ENCODE measurements at regions not wholly inside any gene's neighbourhood (a gene's known extent, or its start where the extent isn't known, plus 50 kb on each side); places are given as distances from the start of the nearest gene placed in this dataset.

DNA sequence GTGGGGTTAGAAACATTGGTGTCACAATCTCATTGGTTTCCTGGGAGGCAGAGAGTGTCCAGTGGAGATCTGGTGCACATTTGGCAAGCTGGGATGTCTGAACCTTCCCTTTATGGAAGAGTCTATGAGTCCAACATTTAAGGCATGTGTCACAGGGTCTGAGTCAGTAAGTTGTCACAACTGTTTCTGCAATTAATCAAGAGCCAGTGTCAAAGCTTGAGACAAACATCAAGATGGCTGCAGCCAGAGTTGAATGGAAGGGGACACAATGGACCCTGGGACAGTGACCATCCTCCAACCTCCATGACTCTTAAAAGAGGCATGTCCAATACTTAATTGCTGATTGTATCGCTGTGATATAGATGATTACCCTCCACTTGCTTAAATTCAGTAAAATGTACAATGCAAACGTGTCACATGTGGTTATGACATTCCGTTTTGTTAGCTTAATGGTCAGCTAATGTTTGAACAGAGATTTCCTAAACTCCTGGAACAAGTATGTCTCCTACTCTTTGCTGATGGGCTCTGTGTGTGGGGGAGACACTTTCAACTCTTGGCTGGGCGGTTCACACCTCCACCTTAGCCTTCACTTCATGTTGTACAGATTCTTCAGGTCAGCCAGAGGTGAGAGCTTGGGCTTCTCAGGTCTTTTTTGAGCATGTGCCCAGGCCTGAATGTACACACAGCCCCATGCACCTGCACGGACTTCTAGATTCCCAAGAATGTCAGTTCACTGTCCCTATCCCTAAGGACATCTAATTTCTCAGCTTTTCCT, 79.9 kb upstream of the PRR23E start:
- DNase-seq: no peak

- no peak for DNase-seq
Observed at GRCh38 chr3:127113571-127113891, 79.4 kb upstream of the PRR23E start.

GRCh38 chr3:127114337-127115070, 78.4 kb upstream of the PRR23E start:
- peak; percentile 12 to 15 for DNase-seq

DNA sequence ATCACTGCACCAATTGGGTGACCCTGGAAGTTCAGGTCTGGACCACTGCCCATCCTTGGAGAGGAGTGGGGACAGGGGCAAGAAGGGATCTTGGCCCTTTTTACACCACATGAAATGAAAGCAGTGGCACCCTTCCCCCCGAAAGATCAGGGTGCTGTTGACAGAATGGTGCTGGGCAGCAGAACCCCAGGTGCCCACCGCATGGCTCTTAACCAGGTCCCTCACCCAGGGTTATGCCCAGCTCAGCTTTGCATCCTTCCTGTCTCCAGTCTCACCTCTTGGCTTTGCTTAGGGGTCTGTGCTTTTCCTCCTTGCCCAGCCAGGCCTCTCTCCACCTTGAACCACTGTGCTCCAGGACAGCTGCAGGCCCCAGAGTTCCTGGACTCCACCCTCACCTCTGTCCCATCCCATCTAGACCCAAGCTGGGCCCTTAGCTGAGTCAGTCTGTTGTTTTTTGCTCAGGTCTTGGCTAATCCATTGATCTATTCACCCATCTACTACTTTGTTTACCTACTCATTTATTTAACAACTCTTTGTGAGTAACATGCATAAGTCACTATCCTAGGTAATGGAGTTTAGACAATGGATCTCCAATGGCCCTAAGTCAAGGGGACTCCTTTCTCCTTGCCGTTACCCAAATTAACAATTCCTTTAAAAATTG, 77.1 kb upstream of the PRR23E start:
- DNase-seq: no peak

GRCh38 chr3:127118366-127118765, 74.6 kb upstream of the PRR23E start:
- no peak for DNase-seq

- DNase-seq: no peak
Observed at GRCh38 chr3:127119693-127120464, 73.1 kb upstream of the PRR23E start.

DNA sequence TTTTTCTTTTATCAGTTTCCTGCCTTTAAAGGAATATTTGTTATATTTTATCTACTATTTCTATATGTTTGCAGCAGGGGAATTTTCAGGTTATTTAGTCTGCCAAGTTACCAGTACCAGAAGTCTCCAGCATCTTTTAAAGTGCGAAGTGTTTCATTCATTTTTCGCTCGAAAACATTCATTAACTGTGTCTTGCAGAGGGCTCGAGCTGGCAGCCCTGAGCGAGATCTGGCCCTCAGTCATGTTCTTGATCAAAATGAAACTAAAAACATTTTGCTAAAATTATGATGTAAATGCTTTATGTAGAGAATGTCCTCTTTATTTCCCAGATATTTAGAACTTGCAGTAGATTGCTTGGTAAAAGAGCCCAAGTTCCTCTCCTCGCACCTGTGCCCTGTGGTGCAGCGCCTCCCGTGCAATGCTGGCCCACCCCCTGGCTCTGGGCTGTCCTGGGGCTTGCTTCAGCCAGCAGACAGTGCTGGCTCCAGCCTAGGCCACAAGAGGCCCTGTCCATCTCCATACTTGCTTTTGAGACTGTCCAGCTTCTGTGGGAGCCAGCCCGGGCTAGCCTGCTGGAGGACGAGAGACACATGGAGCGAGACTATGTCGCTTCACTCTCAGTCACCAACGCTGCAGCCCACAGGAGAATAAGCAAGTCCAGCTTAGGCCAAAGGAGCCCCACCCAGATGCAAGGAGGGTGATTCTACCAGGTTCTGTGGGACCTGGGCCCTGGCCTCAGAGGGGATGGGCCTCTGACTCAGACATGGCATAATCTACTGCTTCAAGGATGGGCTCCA, 71.9 kb upstream of the PRR23E start:
- DNase-seq: no peak

DNA sequence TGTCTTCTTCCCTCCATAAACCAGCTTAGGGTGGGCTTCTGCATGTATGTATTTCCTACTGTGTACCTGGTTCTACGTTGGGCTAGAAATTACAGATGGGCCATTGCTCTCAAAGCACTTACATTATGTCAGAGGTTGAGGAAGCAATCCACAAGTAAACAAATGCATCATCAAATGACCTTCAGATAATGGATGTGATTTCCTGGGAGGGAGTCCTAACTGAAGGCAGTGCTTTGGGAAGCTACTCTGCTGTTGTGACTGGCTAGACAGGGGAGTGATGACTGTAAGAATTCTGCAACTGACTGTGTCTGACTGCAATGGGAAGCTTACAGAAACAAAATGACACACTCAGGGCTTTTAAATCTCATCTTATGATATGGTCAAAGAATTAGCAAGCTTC, 71.0 kb upstream of the PRR23E start:
- no peak for DNase-seq

- no peak for DNase-seq
Observed at GRCh38 chr3:127123533-127123932, 69.4 kb upstream of the PRR23E start.

- DNase-seq: no peak
Observed at GRCh38 chr3:127124120-127124519, 68.8 kb upstream of the PRR23E start.

DNA sequence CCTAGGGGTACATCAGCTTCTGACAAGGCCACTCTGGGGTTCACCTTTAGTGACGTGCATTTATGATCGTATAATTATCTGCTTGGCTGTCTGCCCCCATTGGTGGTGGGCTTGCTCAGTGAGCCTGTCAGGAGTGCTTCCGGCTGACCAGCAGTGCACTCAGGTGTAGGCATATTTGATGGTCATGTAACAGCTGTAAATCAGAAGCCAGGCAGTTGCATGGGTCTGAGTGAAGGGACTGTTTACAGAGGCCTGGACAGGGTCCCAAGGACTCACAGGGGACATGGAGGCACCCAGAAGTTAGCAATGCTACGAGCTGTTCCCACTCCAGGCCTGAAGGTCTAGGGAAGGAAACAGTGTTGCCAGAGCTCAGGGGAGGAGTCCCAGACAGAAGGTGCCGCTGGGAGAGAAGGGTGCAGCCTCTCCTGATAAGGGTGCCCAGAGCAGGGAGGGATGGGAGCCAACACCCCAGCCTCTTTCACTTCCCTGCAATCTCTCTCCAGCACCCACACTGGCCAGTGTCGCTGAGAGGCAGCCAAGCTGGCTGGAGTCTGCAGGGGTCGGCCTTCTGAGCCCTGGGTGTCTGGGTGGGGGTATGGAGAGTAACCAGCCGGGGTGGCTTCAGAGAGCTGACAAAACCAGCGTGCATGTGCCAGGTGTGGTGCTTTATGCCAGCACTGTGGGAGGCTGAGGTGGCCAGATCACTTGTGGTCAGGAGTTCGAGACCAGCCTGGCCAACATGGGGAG, 61.3 kb upstream of the PRR23E start:
- DNase-seq: no peak

GRCh38 chr3:127132876-127133275, 60.1 kb upstream of the PRR23E start:
- DNase-seq: no peak

DNA sequence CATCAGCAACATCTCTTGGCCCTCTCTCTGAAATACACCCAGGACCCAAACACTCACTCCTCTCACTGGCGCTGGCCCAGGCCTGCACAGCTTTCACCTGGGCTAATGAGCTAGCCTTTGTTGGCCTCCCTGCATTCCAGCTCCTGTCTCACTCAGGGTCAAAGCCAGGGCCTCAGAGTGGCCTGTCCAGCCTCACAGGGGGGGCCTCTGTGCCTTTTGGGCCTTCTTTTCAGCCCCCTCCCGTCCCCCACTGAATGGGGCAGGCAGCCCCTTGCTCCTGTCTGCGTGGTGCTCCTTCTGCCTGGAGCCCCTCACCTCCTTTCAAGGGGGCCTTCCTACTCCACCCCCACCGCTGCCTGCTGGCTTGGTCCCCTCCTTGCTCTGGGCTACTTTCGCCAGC, 59.0 kb upstream of the PRR23E start:
- DNase-seq: no peak

- no peak for DNase-seq
Observed at GRCh38 chr3:127134466-127134865, 58.5 kb upstream of the PRR23E start.

- DNase-seq: no peak
Observed at GRCh38 chr3:127134887-127135240, 58.1 kb upstream of the PRR23E start.

DNA sequence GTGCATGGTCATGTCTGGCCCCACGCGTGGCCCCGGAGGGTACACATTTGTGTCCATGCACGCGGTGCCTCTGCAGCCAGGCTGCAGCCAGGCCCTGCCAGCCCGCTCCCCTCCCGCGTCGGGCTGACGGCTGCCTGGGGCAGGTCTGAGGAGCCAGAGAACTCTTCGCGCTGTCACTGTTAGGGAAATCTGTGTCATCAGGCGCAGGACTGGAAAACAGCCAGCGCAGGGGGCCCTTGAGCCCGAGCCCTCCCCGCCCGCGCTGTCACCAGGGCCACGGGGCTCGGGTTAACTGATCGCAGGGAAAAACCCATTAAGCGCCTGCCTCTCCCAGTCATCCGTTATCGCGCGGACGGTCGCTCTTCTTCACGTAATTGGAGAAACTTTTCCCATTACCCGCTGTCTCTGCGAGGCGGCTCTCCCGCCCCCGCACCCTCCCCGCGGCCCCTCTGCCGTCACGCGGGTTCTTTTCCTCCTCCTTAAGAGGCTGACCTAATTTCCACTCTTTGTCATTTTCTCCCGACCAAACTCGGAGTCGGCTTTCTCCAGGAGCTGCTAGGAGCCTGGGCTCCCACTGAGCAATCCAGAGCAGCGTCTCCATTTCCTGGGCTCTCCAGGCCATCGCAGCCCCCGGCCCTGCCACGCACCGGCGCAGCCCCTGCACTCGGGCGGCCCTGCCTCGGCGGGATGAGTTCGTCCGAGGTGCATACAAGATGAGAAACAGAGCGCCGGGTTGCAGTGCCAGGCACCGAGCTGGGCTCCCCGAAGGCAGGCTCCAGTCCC, 57.5 kb upstream of the PRR23E start:
- DNase-seq: peak; percentile 34 to 65

- no peak for DNase-seq
Observed at GRCh38 chr3:127136024-127136600, 56.8 kb upstream of the PRR23E start.

DNA sequence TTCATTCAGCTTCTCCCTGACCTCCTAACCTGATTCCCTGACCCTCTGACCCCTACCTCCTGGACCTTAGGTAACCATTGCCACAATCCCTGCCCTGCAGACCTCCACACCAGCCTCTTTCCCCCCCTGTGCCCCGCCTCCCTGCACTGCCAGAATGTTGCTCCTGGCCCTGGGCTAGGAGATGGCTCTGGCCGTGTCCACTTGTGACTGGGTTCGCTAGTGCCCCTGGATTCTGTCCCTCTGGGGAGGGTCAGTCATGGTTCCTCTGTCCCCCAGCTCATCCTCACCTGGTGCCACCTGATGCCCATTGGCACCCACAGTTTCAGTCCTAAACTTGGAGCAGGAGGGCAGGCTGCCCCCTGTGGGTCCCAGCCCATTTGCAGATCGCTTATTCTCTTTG, 56.2 kb upstream of the PRR23E start:
- DNase-seq: no peak

DNA sequence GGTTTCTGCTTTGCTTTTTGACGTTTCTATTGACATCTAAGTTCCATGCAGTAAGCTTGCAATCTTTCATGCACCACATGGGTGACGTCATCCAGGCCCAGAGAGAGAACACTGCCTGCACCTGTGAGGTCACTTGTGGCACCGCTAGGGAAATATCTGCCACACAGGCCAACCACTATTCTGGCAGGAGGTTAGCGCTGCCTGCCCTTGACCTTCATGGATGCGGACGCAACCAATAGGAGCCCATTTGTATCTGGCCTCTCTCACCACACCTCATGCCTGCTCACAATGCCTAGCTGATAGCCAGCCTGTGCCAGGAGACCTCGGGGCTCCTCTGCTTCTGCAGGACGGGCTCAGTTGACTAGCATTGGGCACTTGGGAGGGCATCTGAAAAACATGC, 55.8 kb upstream of the PRR23E start:
- DNase-seq: no peak

- no peak for DNase-seq
Observed at GRCh38 chr3:127137757-127138536, 55.0 kb upstream of the PRR23E start.
